ENCODE measurements at regions not wholly inside any gene's neighbourhood (a gene's known extent, or its start where the extent isn't known, plus 50 kb on each side); places are given as distances from the start of the nearest gene placed in this dataset.

GRCh38 chr2:22798386-22798785, 586.6 kb upstream of the KLHL29 start:
- ATAC-seq (no peak), DNase-seq (no peak)
- Mint-ChIP-seq H3K4me1 (no peaks in the 10 kb centered on the region), H3K4me3 (no peak overlapping the region), H3K9me3 (peaks cover 7 to 8% of the 10 kb centered on the region in 2 donors), H3K27me3 (ENCODE audit: low read depth in 2 of 2) (no peaks in the 10 kb centered on the region), H3K36me3 (no peaks in the 10 kb centered on the region), H3K27ac (no peak overlapping the region)
- H3K4me1 ChIP-seq (ENCODE audit: control insufficient read depth, insufficient read depth, low read length), result no peaks in the 10 kb centered on the region
- no peaks in the 10 kb centered on the region for H3K36me3 ChIP-seq (ENCODE audit: control insufficient read depth, insufficient read depth, low read length)
- 57% methylated on average over 1 of the region's 1 CpG for WGBS (ENCODE audit: insufficient coverage)
- H3K4me3 ChIP-seq (ENCODE audit: low read length), result no peak overlapping the region
- no peaks in the 10 kb centered on the region for H3K9me3 ChIP-seq (ENCODE audit: control insufficient read depth, insufficient read depth, low read length)
- no peak for TF ChIP-seq CTCF (IDR thresholded peaks at IDR 0.05)
- intact Hi-C loops (cut with micrococcal nuclease), result no loop called here
- no peaks in the 10 kb centered on the region for H3K27me3 ChIP-seq (ENCODE audit: control insufficient read depth, insufficient read depth, low read length)
- H3K27ac ChIP-seq (ENCODE audit: low read length), result no peak overlapping the region

GRCh38 chr2:22800412-22800811, 584.6 kb upstream of the KLHL29 start:
- Histone ChIP-seq H3K9me3 (ENCODE audit: control insufficient read depth, insufficient read depth, low read length) (no peaks in the 10 kb centered on the region), H3K4me3 (ENCODE audit: low read length) (no peak overlapping the region), H3K27me3 (ENCODE audit: control insufficient read depth, insufficient read depth, low read length) (no peaks in the 10 kb centered on the region), H3K36me3 (ENCODE audit: control insufficient read depth, insufficient read depth, low read length) (no peaks in the 10 kb centered on the region), H3K27ac (ENCODE audit: low read length) (no peak overlapping the region), H3K4me1 (ENCODE audit: control insufficient read depth, insufficient read depth, low read length) (no peaks in the 10 kb centered on the region)
- H3K4me1 Mint-ChIP-seq, result no peaks in the 10 kb centered on the region
- H3K27me3 Mint-ChIP-seq (ENCODE audit: low read depth in 2 of 2), result no peaks in the 10 kb centered on the region
- intact Hi-C loops (cut with micrococcal nuclease), result no loop called here
- TF ChIP-seq CTCF (IDR thresholded peaks at IDR 0.05), result no peak
- ATAC-seq (no peak), DNase-seq (no peak)
- H3K27ac Mint-ChIP-seq, result no peak overlapping the region
- no peak overlapping the region for H3K4me3 Mint-ChIP-seq
- WGBS (ENCODE audit: insufficient coverage), result 82% methylated on average over 1 of the region's 1 CpG
- H3K9me3 Mint-ChIP-seq, result peaks cover 9 to 10% of the 10 kb centered on the region in 2 donors
- no peaks in the 10 kb centered on the region for H3K36me3 Mint-ChIP-seq

- Mint-ChIP-seq H3K27ac (no peak overlapping the region), H3K4me1 (no peaks in the 10 kb centered on the region), H3K4me3 (no peak overlapping the region)
These were observed 583.9 kb upstream of the KLHL29 start for GRCh38 chr2:22801071-22801470.

More at GRCh38 chr2:22801071-22801470, 583.9 kb upstream of the KLHL29 start:
- Histone ChIP-seq H3K36me3 (ENCODE audit: control insufficient read depth, insufficient read depth, low read length) (no peaks in the 10 kb centered on the region), H3K4me3 (ENCODE audit: low read length) (no peak overlapping the region), H3K4me1 (ENCODE audit: control insufficient read depth, insufficient read depth, low read length) (no peaks in the 10 kb centered on the region), H3K9me3 (ENCODE audit: control insufficient read depth, insufficient read depth, low read length) (no peaks in the 10 kb centered on the region), H3K27me3 (ENCODE audit: control insufficient read depth, insufficient read depth, low read length) (no peaks in the 10 kb centered on the region), H3K27ac (ENCODE audit: low read length) (no peak overlapping the region)
- Mint-ChIP-seq H3K27me3 (ENCODE audit: low read depth in 2 of 2) (no peaks in the 10 kb centered on the region), H3K9me3 (peaks cover 8 to 9% of the 10 kb centered on the region in 2 donors), H3K36me3 (no peaks in the 10 kb centered on the region)
- no peak for TF ChIP-seq CTCF (IDR thresholded peaks at IDR 0.05)
- WGBS (ENCODE audit: insufficient coverage), result 74% methylated on average over 3 of the region's 3 CpGs
- DNase-seq (no peak), ATAC-seq (no peak)
- intact Hi-C loops (cut with micrococcal nuclease), result no loop called here
